ENCODE measurements at regions not wholly inside any gene's neighbourhood (a gene's known extent, or its start where the extent isn't known, plus 50 kb on each side); places are given as distances from the start of the nearest gene placed in this dataset.

DNA sequence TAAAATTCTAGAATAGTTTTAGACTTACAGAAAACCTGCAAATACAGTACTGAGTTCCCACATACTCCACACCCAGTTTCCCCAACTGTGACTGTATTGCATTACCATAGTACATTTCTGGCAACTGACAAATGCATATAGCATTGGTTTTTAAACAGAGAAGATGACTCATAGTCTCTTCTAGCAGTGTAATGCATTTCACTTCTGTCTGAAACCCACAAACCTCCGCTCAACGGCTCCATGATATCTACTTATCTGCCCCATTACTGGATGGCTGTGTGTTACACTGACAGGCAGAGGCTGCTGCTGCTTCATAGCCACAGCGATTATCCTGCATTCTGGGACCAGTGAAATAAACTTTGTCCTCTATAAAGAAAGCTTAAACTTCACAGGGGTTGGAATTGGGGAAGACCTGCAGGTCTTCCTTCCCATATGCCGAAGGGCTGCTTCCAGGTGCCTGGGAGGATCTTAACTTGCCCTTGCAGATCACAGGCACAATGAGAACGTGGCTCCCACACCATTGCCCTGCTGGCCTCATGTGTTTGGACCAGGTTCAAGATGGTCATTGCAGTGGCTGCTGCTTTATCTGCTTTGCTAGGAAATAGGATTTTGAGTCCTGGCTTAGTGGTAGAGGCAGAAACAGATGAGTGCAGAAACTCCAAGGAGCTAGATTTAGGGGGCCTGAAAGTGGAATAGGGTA is 742.6 kb upstream of the HS6ST1 start:
- DNase-seq = no peak

- DNase-seq = no peak
Measured at GRCh38 chr2:129061769-129062121, 743.1 kb upstream of the HS6ST1 start.

DNA sequence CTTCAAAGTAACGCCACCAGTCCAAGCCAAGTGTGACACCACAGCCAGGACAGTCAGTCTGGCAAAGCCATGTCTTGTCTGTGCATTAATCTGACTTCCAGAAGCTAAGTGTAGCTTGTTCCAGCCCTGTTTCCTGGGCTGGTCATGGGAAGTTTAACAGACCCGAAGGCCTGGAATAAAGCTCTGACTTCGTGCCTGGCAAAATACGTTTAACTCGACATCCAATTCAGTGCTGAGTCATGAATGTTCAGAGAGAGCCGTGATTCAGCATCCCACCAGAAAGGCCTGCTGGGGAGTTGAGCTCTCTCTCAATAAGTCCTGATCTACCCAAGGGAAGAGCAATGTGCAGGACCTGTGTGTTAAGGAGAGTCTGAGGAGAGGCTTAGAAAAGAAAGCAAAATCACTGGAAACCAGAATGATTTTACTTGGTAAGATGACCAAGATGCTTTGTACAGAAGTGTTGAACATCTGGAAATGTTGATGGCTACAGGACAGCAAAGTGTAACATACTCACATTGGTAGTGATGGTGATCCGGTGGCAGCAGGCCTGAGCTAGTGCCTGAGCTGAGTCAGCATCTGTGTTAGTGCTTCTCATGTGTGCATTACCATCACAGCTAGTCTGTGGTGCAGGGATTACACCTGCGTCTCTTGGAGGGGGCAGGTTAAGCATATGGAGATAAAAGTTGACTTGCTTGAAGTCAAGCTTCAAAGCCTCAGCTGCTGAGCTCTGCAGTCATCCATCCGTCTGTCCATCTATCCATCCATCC is 743.7 kb upstream of the HS6ST1 start:
- no peak for DNase-seq

- DNase-seq = no peak
Measured at GRCh38 chr2:129067070-129067469, 748.4 kb upstream of the HS6ST1 start.

DNA sequence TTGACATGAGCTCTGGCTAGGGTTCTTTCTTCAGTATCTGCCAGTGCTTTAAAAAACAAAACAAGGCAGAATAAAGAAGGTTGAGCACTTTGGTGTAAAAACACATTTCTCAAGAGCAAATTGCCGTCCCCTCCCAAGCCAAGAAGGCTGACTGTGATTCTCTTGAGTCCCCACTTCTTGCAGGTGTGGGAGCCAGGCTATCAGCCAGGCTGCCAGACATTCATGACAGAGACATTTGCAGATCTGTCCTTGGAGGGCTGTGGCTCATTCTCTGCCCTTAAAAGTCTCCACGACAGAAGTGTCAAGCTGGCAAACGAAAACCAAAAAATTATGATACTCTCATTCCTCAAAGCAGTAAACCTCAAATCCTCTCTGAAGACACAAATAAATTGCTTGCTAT is 749.3 kb upstream of the HS6ST1 start:
- no peak for DNase-seq

- DNase-seq = no peak
Measured at GRCh38 chr2:129068543-129068942, 749.9 kb upstream of the HS6ST1 start.

- peak; percentile 19 for DNase-seq
Measured at GRCh38 chr2:129069875-129070594, 751.4 kb upstream of the HS6ST1 start.

- DNase-seq = peak; percentile 22
Measured at GRCh38 chr2:129070663-129071062, 752.0 kb upstream of the HS6ST1 start.

DNA sequence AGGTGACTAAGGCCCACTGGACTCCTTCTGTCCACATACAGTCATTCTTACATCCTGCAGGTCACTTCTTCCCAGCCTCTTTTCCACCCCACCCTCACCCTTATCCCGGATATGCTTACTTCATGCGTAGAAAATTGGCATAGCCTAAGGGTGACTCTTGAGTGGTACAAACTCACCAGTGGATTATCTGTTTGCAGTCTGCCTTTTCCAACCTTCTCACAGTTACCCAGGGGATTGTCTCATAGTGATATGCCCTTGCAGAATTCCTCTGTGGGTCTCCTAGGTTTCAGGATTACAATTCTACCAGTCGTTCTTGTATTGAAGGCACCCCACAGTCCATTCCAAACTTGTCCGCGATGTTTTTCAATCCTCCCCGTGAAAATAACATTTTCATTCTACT is 752.9 kb upstream of the HS6ST1 start:
- DNase-seq = no peak

GRCh38 chr2:129074298-129074920 is 755.7 kb upstream of the HS6ST1 start:
- DNase-seq = peak; percentile 23

- no peak for DNase-seq
Measured at GRCh38 chr2:129078548-129078947, 759.9 kb upstream of the HS6ST1 start.

- DNase-seq = peak; percentile 0
Measured at GRCh38 chr2:129080715-129081476, 762.2 kb upstream of the HS6ST1 start.

DNA sequence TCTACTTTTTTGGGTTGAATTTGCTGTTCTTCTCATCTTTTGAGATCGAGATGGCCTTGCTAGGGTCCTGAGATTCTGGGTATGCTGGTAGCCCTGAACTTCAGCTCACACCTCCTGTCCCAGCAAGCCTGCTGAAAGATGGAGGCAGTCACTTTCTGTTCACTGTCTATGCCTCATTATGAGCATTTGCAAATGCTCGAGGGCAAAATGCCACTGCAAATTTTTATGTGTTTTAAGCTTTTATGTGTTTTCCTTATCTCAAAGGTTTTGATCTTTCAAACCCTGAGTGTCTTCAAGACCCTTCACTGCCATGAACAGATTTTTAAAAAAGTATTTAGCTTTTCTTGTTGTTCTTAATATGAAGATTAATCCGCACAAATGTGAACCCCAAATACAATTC is 766.7 kb upstream of the HS6ST1 start:
- DNase-seq = no peak

DNA sequence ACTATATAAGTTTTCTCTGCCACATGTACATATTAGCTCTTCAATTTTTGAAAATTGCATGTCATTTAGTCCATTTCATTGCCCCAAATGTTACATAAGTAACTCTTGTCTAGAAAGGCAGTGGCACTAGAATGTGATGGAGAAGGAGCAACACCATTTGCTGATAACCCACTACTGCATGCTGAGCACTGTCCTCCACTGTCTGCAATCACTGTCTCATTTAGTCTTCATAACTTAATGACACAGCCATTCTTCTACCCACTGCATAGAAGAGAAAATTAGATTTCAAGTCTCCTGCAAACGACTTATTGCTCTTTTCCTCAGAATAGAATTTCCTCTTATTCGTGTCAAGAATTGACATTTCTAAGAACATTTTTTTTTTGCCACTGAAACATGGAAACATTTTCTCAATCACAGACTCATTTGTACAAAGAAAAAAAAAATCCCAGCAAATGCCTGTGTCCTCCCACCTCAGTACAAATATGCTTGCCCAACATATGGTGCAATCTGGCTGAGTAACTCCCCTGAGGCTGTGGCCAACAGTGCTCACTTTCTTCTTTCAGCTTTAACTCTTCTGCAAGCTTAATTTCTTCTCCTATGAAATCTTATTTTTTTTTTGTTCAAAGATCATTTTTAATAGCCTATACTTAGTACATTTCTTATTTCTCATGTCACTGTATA is 768.6 kb upstream of the HS6ST1 start:
- DNase-seq = peak; percentile 7

GRCh38 chr2:129091620-129092019 is 773.0 kb upstream of the HS6ST1 start:
- no peak for DNase-seq

- peak; percentile 84 for DNase-seq
Measured at GRCh38 chr2:129092956-129093355, 774.3 kb upstream of the HS6ST1 start.

GRCh38 chr2:129101186-129101585 is 782.5 kb upstream of the HS6ST1 start:
- no peak for DNase-seq

- peak; percentile 56 for DNase-seq
Measured at GRCh38 chr2:129103936-129104878, 785.5 kb upstream of the HS6ST1 start.

DNA sequence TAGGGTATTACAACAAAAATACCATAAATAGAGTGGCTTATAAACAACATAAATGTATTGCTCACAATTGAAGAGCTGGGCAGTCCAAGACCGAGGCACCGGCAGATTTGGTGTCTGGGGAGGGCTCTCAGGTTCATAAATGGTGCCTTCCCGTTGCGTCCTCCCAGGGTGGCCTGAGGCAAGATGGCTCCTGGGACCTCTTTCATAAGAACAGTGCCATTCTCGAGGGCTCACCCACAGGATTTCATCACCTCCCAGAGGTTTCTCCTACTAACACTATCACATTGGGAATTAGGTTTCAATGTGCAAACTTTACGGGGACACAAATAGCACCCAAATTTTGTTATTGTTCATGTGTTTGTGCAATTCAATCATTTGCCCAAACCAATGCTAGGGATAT is 793.5 kb upstream of the HS6ST1 start:
- no peak for DNase-seq

GRCh38 chr2:129113776-129114175 is 795.1 kb upstream of the HS6ST1 start:
- DNase-seq = no peak

- no peak for DNase-seq
Measured at GRCh38 chr2:129117434-129117833, 798.8 kb upstream of the HS6ST1 start.

All from NCI-H69 (cell line).